ENCODE measurements at regions not wholly inside any gene's neighbourhood (a gene's known extent, or its start where the extent isn't known, plus 50 kb on each side); places are given as distances from the start of the nearest gene placed in this dataset.

DNA sequence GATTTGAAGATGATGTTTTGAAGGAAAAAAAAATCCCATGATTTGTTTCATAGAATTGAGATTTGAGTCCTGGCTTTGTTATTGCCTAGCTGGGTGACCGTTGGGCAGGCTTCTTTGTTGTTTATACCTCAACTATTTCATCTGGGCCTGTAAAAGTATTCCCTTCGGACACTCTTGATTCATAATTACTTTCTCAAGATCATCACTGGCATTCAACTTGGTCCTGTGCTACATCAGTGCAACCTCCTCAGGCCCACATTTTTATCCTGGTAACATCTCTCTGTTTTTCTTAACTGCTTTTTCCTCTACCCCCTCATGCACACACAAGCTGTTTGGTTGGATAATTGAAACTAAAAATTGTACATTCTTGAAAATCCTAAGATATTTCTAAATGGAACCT lies 67.5 kb upstream of the P3H2 start:
- H2AFZ ChIP-seq = 0 out of 2 replicates have a peak overlapping the region, but pooled peaks have one; percentile 2
- no peak for DNase-seq (ENCODE audit: low spot score)
- no peaks in the 10 kb centered on the region for H4K20me1 ChIP-seq (replicated peaks; ENCODE audit: insufficient read depth)
- H3K36me3 ChIP-seq (ENCODE audit: insufficient read depth) = no peaks in the 10 kb centered on the region
- H3K9me3 Mint-ChIP-seq = no peaks in the 10 kb centered on the region
- H3K27ac ChIP-seq (ENCODE audit: low read depth) = no peak overlapping the region
- no peak for ATAC-seq
- 0 out of 2 replicates have a peak, but pooled peaks cover 4% of the 10 kb centered on the region for H3K9me2 ChIP-seq (ENCODE audit: insufficient read depth)
- no peaks in the 10 kb centered on the region for H3K79me2 ChIP-seq (replicated peaks; ENCODE audit: insufficient read depth)
- H3F3A ChIP-seq (replicated peaks; ENCODE audit: low read depth) = no peaks in the 10 kb centered on the region
- no peaks in the 10 kb centered on the region for H3K36me3 Mint-ChIP-seq (ENCODE audit: low read depth)
- no peak overlapping the region for H3K4me3 Mint-ChIP-seq
- no peak overlapping the region for H3K27ac Mint-ChIP-seq
- H3K4me1 Mint-ChIP-seq = peaks cover under 1% of the 10 kb centered on the region; the same call in 2 of the 3 replicates
- H3K4me1 ChIP-seq (ENCODE audit: insufficient read depth) = no peaks in the 10 kb centered on the region
- no peaks in the 10 kb centered on the region for H3K27me3 ChIP-seq (ENCODE audit: insufficient read depth)
- no peak overlapping the region for H3K4me3 ChIP-seq
- H3K27me3 Mint-ChIP-seq (ENCODE audit: insufficient read depth, low read depth, poor library complexity) = peaks cover 2% of the 10 kb centered on the region
- no peak for TF ChIP-seq JUNB (IDR thresholded peaks at IDR 0.05; ENCODE audit: unreplicated experiment)
- TF ChIP-seq, protein P1, sequence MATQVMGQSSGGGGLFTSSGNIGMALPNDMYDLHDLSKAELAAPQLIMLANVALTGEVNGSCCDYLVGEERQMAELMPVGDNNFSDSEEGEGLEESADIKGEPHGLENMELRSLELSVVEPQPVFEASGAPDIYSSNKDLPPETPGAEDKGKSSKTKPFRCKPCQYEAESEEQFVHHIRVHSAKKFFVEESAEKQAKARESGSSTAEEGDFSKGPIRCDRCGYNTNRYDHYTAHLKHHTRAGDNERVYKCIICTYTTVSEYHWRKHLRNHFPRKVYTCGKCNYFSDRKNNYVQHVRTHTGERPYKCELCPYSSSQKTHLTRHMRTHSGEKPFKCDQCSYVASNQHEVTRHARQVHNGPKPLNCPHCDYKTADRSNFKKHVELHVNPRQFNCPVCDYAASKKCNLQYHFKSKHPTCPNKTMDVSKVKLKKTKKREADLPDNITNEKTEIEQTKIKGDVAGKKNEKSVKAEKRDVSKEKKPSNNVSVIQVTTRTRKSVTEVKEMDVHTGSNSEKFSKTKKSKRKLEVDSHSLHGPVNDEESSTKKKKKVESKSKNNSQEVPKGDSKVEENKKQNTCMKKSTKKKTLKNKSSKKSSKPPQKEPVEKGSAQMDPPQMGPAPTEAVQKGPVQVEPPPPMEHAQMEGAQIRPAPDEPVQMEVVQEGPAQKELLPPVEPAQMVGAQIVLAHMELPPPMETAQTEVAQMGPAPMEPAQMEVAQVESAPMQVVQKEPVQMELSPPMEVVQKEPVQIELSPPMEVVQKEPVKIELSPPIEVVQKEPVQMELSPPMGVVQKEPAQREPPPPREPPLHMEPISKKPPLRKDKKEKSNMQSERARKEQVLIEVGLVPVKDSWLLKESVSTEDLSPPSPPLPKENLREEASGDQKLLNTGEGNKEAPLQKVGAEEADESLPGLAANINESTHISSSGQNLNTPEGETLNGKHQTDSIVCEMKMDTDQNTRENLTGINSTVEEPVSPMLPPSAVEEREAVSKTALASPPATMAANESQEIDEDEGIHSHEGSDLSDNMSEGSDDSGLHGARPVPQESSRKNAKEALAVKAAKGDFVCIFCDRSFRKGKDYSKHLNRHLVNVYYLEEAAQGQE (IDR thresholded peaks at IDR 0.05; ENCODE audit: unreplicated experiment) = no peak
- TF ChIP-seq NANOG (IDR thresholded peaks at IDR 0.05; ENCODE audit: borderline replicate concordance) = no peak
- no peak for TF ChIP-seq EZH2 (IDR thresholded peaks at IDR 0.05; ENCODE audit: low read depth, unreplicated experiment)
- no peak for TF ChIP-seq CREB1 (CRISPR knock-in tag; IDR thresholded peaks at IDR 0.05; ENCODE audit: low read depth)
- no peak for TF ChIP-seq ZNF114 (CRISPR knock-in tag; IDR thresholded peaks at IDR 0.05)
- no peak for TF ChIP-seq POLR2AphosphoS5 (IDR thresholded peaks at IDR 0.05; ENCODE audit: low read depth)
- no peak for TF ChIP-seq STAT1 (IDR thresholded peaks at IDR 0.05; ENCODE audit: unreplicated experiment)
- TF ChIP-seq, protein P2, sequence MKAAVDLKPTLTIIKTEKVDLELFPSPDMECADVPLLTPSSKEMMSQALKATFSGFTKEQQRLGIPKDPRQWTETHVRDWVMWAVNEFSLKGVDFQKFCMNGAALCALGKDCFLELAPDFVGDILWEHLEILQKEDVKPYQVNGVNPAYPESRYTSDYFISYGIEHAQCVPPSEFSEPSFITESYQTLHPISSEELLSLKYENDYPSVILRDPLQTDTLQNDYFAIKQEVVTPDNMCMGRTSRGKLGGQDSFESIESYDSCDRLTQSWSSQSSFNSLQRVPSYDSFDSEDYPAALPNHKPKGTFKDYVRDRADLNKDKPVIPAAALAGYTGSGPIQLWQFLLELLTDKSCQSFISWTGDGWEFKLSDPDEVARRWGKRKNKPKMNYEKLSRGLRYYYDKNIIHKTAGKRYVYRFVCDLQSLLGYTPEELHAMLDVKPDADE (IDR thresholded peaks at IDR 0.05) = no peak
- TF ChIP-seq EZH2phosphoT487 (IDR thresholded peaks at IDR 0.05; ENCODE audit: unreplicated experiment) = no peak
- TF ChIP-seq, protein P3, sequence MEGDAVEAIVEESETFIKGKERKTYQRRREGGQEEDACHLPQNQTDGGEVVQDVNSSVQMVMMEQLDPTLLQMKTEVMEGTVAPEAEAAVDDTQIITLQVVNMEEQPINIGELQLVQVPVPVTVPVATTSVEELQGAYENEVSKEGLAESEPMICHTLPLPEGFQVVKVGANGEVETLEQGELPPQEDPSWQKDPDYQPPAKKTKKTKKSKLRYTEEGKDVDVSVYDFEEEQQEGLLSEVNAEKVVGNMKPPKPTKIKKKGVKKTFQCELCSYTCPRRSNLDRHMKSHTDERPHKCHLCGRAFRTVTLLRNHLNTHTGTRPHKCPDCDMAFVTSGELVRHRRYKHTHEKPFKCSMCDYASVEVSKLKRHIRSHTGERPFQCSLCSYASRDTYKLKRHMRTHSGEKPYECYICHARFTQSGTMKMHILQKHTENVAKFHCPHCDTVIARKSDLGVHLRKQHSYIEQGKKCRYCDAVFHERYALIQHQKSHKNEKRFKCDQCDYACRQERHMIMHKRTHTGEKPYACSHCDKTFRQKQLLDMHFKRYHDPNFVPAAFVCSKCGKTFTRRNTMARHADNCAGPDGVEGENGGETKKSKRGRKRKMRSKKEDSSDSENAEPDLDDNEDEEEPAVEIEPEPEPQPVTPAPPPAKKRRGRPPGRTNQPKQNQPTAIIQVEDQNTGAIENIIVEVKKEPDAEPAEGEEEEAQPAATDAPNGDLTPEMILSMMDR (conservative IDR thresholded peaks at IDR 0.05; ENCODE audit: low read depth in 2 of 2) = no peak
- no peak overlapping the region for H3K4me2 ChIP-seq
